ENCODE measurements at regions not wholly inside any gene's neighbourhood (a gene's known extent, or its start where the extent isn't known, plus 50 kb on each side); places are given as distances from the start of the nearest gene placed in this dataset.
"Not testable (repeated sequence)": the region's sequence is repeated elsewhere in the genome, so short reads cannot be mapped to it uniquely, and the experiment has no call there.

DNA sequence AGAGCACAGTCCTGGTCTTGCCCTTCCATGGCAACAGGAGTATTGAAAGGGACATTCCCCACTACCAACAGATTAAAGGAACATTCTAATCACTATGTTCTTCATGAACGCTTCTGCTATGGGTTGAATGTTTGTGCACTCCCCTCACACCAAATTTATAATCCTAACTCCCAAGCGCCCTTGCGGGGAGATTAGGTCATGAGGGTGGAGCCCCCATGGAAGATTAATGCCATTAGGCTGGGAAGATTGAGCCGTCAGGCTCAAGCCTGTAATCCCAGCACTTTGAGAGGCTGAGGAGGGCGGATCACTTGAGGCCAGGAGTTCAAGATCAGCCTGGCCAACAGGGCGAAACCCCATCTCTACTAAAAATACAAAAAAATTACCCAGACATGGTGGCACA, 538.8 kb upstream of the CADM1 start:
- TF ChIP-seq, protein P1, sequence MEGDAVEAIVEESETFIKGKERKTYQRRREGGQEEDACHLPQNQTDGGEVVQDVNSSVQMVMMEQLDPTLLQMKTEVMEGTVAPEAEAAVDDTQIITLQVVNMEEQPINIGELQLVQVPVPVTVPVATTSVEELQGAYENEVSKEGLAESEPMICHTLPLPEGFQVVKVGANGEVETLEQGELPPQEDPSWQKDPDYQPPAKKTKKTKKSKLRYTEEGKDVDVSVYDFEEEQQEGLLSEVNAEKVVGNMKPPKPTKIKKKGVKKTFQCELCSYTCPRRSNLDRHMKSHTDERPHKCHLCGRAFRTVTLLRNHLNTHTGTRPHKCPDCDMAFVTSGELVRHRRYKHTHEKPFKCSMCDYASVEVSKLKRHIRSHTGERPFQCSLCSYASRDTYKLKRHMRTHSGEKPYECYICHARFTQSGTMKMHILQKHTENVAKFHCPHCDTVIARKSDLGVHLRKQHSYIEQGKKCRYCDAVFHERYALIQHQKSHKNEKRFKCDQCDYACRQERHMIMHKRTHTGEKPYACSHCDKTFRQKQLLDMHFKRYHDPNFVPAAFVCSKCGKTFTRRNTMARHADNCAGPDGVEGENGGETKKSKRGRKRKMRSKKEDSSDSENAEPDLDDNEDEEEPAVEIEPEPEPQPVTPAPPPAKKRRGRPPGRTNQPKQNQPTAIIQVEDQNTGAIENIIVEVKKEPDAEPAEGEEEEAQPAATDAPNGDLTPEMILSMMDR (IDR thresholded peaks at IDR 0.05), result not testable (repeated sequence)
- not testable (repeated sequence) for TF ChIP-seq POLR2A (IDR thresholded peaks at IDR 0.05)
